Erythroblast (primary cell): ENCODE measurements at regions not wholly inside any gene's neighbourhood (a gene's known extent, or its start where the extent isn't known, plus 50 kb on each side); places are given as distances from the start of the nearest gene placed in this dataset.

Source experiments
- GATA1 ChIP-seq: IDR thresholded peaks from 2 replicates; pipeline ENCODE4 v1.6.1; 2011; ENCODE audit warnings: low read depth, mild to moderate bottlenecking, control low read depth, low read length, moderate library complexity
- POLR2A ChIP-seq: IDR thresholded peaks from 2 replicates; pipeline ENCODE4 v1.6.1; 2011; ENCODE audit warnings: mild to moderate bottlenecking, low read length

- TF ChIP-seq POLR2A (no peak), GATA1 (no peak)
Observed at GRCh38 chr20:51331481-51331880, 211.0 kb downstream of the NFATC2 start.
